HG02610 (cell line): ENCODE measurements at regions not wholly inside any gene's neighbourhood (a gene's known extent, or its start where the extent isn't known, plus 50 kb on each side); places are given as distances from the start of the nearest gene placed in this dataset.

Source experiments
- ATAC-seq: cut with Tn5 transposase; IDR thresholded peaks from one replicate; pipeline ENCODE4 v1.9.1; 2021; ENCODE audit warnings: mild to moderate bottlenecking, moderate library complexity; ENCODE audit not compliant: unreplicated experiment

- ATAC-seq, result no peak
Measured at GRCh38 chrX:68930542-68931317, 101.9 kb downstream of the EFNB1 start.

- ATAC-seq, result no peak
Measured at GRCh38 chrX:68929332-68930150, 100.7 kb downstream of the EFNB1 start.

- no peak for ATAC-seq
Measured at GRCh38 chrX:68928401-68928800, 99.6 kb downstream of the EFNB1 start.

GRCh38 chrX:68927178-68927577 lies 98.4 kb downstream of the EFNB1 start:
- ATAC-seq, result no peak

- ATAC-seq, result no peak
Measured at GRCh38 chrX:68923147-68923546, 94.3 kb downstream of the EFNB1 start.

GRCh38 chrX:68922013-68922412 lies 93.2 kb downstream of the EFNB1 start:
- no peak for ATAC-seq

- ATAC-seq, result no peak
Measured at GRCh38 chrX:68920561-68920960, 91.7 kb downstream of the EFNB1 start.

GRCh38 chrX:68919707-68920106 lies 90.9 kb downstream of the EFNB1 start:
- no peak for ATAC-seq

- ATAC-seq, result no peak
Measured at GRCh38 chrX:68918202-68918601, 89.4 kb downstream of the EFNB1 start.

- ATAC-seq, result no peak
Measured at GRCh38 chrX:68917799-68918198, 89.0 kb downstream of the EFNB1 start.

GRCh38 chrX:68916891-68917290 lies 88.1 kb downstream of the EFNB1 start:
- no peak for ATAC-seq

GRCh38 chrX:68915778-68916177 lies 87.0 kb downstream of the EFNB1 start:
- no peak for ATAC-seq

GRCh38 chrX:68914479-68914946 lies 85.7 kb downstream of the EFNB1 start:
- ATAC-seq, result no peak

GRCh38 chrX:68913249-68913547 lies 84.4 kb downstream of the EFNB1 start:
- no peak for ATAC-seq

GRCh38 chrX:68912113-68912512 lies 83.3 kb downstream of the EFNB1 start:
- no peak for ATAC-seq

- ATAC-seq, result no peak
Measured at GRCh38 chrX:68910731-68911428, 82.1 kb downstream of the EFNB1 start.

GRCh38 chrX:68909945-68910344 lies 81.1 kb downstream of the EFNB1 start:
- ATAC-seq, result no peak

- ATAC-seq, result no peak
Measured at GRCh38 chrX:68908071-68908470, 79.2 kb downstream of the EFNB1 start.

GRCh38 chrX:68902706-68903504 lies 74.1 kb downstream of the EFNB1 start:
- ATAC-seq, result no peak

GRCh38 chrX:68901519-68901918 lies 72.7 kb downstream of the EFNB1 start:
- no peak for ATAC-seq

GRCh38 chrX:68898598-68898997 lies 69.8 kb downstream of the EFNB1 start:
- no peak for ATAC-seq
